ENCODE measurements at regions not wholly inside any gene's neighbourhood (a gene's known extent, or its start where the extent isn't known, plus 50 kb on each side); places are given as distances from the start of the nearest gene placed in this dataset.

- TF ChIP-seq MAFK (IDR thresholded peaks at IDR 0.05; ENCODE audit: low read depth, low read length) (no peak), POLR2A (IDR thresholded peaks at IDR 0.05; ENCODE audit: low read depth, low read length) (no peak), MAZ (IDR thresholded peaks at IDR 0.05; ENCODE audit: borderline replicate concordance, low read depth, low read length) (no peak), FOS (IDR thresholded peaks at IDR 0.05; ENCODE audit: low read depth, low read length) (no peak)
- TF ChIP-seq, protein P1, sequence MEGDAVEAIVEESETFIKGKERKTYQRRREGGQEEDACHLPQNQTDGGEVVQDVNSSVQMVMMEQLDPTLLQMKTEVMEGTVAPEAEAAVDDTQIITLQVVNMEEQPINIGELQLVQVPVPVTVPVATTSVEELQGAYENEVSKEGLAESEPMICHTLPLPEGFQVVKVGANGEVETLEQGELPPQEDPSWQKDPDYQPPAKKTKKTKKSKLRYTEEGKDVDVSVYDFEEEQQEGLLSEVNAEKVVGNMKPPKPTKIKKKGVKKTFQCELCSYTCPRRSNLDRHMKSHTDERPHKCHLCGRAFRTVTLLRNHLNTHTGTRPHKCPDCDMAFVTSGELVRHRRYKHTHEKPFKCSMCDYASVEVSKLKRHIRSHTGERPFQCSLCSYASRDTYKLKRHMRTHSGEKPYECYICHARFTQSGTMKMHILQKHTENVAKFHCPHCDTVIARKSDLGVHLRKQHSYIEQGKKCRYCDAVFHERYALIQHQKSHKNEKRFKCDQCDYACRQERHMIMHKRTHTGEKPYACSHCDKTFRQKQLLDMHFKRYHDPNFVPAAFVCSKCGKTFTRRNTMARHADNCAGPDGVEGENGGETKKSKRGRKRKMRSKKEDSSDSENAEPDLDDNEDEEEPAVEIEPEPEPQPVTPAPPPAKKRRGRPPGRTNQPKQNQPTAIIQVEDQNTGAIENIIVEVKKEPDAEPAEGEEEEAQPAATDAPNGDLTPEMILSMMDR (conservative IDR thresholded peaks at IDR 0.05; ENCODE audit: low read depth, low read length) = no peak
- TF ChIP-seq, protein P2, sequence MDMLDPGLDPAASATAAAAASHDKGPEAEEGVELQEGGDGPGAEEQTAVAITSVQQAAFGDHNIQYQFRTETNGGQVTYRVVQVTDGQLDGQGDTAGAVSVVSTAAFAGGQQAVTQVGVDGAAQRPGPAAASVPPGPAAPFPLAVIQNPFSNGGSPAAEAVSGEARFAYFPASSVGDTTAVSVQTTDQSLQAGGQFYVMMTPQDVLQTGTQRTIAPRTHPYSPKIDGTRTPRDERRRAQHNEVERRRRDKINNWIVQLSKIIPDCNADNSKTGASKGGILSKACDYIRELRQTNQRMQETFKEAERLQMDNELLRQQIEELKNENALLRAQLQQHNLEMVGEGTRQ (IDR thresholded peaks at IDR 0.05; ENCODE audit: low read depth, low read length) = no peak
These were observed 143.8 kb upstream of the SLC13A1 start for GRCh38 chr7:123343611-123344010.
